Epithelial cell of proximal tubule (primary cell): ENCODE measurements at regions not wholly inside any gene's neighbourhood (a gene's known extent, or its start where the extent isn't known, plus 50 kb on each side); places are given as distances from the start of the nearest gene placed in this dataset.

Experiments
- DNase-seq: peaks from one replicate; pipeline ENCODE4 v3.0.0-alpha.2; 2011; ENCODE audit warnings: low read depth
- H3K4me3 ChIP-seq: 2 replicates; pipeline ENCODE4 v1.5.1; 2011; ENCODE audit warnings: low read depth, mild to moderate bottlenecking, low read length
- CTCF ChIP-seq: conservative IDR thresholded peaks from 2 replicates; pipeline ENCODE4 v1.5.1; 2012; ENCODE audit warnings: low read depth, mild to moderate bottlenecking, low read length

GRCh38 chr5:42268630-42269029 is 154.6 kb upstream of the GHR start:
- no peak for DNase-seq
- H3K4me3 ChIP-seq, result no peak overlapping the region
- TF ChIP-seq CTCF, result no peak

GRCh38 chr5:42270771-42271170 is 152.5 kb upstream of the GHR start:
- no peak for TF ChIP-seq CTCF
- no peak for DNase-seq
- H3K4me3 ChIP-seq, result no peak overlapping the region

GRCh38 chr5:42274913-42275312 is 148.3 kb upstream of the GHR start:
- no peak overlapping the region for H3K4me3 ChIP-seq
- no peak for DNase-seq
- no peak for TF ChIP-seq CTCF

GRCh38 chr5:42277293-42277692 is 145.9 kb upstream of the GHR start:
- DNase-seq, result no peak
- no peak overlapping the region for H3K4me3 ChIP-seq
- TF ChIP-seq CTCF, result no peak

GRCh38 chr5:42284584-42284983 is 138.7 kb upstream of the GHR start:
- no peak for TF ChIP-seq CTCF
- H3K4me3 ChIP-seq, result no peak overlapping the region
- DNase-seq, result no peak

- no peak overlapping the region for H3K4me3 ChIP-seq
- no peak for TF ChIP-seq CTCF
- DNase-seq, result no peak
Observed at GRCh38 chr5:42285230-42285629, 138.0 kb upstream of the GHR start.

GRCh38 chr5:42300496-42300895 is 122.7 kb upstream of the GHR start:
- H3K4me3 ChIP-seq, result no peak overlapping the region
- DNase-seq, result no peak
- no peak for TF ChIP-seq CTCF
